ENCODE measurements at regions not wholly inside any gene's neighbourhood (a gene's known extent, or its start where the extent isn't known, plus 50 kb on each side); places are given as distances from the start of the nearest gene placed in this dataset.

DNA sequence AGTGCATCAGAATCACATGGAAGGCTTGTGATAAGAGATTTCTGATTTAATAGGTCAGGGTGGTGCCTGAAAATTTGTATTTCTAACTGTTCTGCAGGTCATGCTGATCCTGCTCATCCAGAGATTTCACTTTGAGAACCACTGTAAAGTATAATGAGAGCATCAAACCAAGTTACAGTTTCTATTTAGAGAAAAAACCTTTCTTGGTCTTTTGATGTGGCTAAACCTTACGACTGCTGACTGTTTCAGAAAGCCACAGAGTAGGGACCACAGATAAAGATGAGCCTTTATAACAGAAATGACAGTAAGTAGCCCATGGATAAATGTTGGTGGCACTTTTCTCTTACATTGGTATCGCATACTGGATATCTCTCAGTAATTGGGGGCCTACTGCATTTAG, 109.4 kb upstream of the FANCL start:
- TF ChIP-seq, protein P1, sequence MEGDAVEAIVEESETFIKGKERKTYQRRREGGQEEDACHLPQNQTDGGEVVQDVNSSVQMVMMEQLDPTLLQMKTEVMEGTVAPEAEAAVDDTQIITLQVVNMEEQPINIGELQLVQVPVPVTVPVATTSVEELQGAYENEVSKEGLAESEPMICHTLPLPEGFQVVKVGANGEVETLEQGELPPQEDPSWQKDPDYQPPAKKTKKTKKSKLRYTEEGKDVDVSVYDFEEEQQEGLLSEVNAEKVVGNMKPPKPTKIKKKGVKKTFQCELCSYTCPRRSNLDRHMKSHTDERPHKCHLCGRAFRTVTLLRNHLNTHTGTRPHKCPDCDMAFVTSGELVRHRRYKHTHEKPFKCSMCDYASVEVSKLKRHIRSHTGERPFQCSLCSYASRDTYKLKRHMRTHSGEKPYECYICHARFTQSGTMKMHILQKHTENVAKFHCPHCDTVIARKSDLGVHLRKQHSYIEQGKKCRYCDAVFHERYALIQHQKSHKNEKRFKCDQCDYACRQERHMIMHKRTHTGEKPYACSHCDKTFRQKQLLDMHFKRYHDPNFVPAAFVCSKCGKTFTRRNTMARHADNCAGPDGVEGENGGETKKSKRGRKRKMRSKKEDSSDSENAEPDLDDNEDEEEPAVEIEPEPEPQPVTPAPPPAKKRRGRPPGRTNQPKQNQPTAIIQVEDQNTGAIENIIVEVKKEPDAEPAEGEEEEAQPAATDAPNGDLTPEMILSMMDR (IDR thresholded peaks at IDR 0.05; ENCODE audit: low read length): no peak
- TF ChIP-seq EZH2phosphoT487 (IDR thresholded peaks at IDR 0.05; ENCODE audit: low read length): no peak
- no peak for TF ChIP-seq EZH2 (optimal IDR thresholded peaks at IDR 0.05; ENCODE audit: low read depth, low read length)

Measured in MM.1S (cell line).